ENCODE measurements at regions not wholly inside any gene's neighbourhood (a gene's known extent, or its start where the extent isn't known, plus 50 kb on each side); places are given as distances from the start of the nearest gene placed in this dataset.

GRCh38 chr7:79854621-79855020 lies 280.0 kb upstream of the GNAI1 start:
- TF ChIP-seq CTCF (IDR thresholded peaks at IDR 0.05 in 4 of 5, conservative IDR thresholded peaks at IDR 0.05 in 1 of 5) (no peak), POLR2A (IDR thresholded peaks at IDR 0.05) (no peak)

All from gastrocnemius medialis (tissue), 4 donors.